HG02943 (cell line): ENCODE measurements at regions not wholly inside any gene's neighbourhood (a gene's known extent, or its start where the extent isn't known, plus 50 kb on each side); places are given as distances from the start of the nearest gene placed in this dataset.

Experiments used
- ATAC-seq: cut with Tn5 transposase; IDR thresholded peaks from one replicate; pipeline ENCODE4 v1.9.1; 2021; ENCODE audit warnings: mild to moderate bottlenecking, low read depth, moderate library complexity; ENCODE audit not compliant: unreplicated experiment

DNA sequence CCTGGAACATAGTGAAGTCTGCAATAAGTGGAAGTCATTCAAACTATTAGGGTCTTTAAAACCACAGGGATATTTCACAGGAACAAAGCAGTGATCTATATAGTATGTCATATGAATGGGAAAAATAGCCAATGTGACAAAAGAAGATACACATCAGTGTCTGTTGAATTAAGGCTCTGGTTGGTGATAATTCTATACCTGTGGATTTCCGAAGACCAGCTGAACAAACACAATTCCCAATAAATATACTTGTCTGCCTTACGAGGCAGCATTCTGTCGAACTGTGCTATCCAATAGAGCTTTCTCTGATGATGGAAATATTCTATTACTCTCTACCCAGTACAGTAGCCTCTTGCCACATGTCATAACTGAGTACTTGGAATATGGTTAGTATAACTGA, 55.9 kb upstream of the CAV2 start:
- no peak for ATAC-seq

GRCh38 chr7:116445447-116446211, 53.9 kb upstream of the CAV2 start:
- ATAC-seq = no peak

GRCh38 chr7:116446212-116446855, 53.2 kb upstream of the CAV2 start:
- no peak for ATAC-seq

DNA sequence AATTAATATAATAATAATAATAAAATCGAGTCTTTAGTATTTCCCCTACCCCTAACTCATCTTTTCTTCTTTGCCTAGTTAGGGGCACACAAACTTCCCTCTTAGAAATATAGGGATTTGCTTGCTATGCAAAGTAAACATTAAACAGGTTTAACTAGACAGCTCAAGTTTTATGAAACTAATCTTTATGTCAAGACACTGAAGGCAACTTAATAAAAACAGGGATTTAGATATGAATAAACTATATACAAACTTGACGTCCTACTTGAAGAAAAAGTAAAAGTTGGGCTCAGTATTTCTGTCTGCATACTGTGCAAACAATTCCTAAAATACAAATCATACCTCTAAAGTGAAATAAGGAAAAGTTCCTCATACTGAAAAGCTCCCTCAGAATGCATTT, 52.1 kb upstream of the CAV2 start:
- no peak for ATAC-seq

- ATAC-seq = no peak
Measured at GRCh38 chr7:116447966-116448839, 51.3 kb upstream of the CAV2 start.

DNA sequence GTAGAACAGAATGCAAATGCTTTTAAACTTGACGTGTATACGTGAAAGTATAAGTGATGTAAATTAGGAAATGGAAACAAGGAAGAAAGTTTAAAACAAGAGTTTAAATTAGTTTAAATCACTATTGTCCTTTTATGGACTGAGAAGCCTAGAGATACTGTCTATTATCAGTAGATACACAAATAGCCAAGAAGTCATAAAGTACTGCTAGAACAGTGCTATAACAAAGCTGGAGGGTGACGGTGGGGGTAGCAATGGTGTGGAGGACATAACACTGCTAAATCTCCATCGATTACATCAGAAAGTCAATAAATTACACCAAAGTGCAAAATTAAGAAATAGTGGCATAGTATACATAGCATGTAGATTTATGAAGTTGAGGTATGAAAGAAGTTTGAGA, 50.1 kb upstream of the CAV2 start:
- ATAC-seq = no peak
